HepG2 (cell line): ENCODE measurements at regions not wholly inside any gene's neighbourhood (a gene's known extent, or its start where the extent isn't known, plus 50 kb on each side); places are given as distances from the start of the nearest gene placed in this dataset.

Experiments used
- ATAC-seq: fragments of 200-7000 bp; cut with Tn5 transposase; 3 replicates; pipeline ENCODE4 v1.9.1; 2020; ENCODE audit warnings: mild to moderate bottlenecking, moderate library complexity
- BruUV-seq: library from RNA; stranded (reverse); fragments of 400-500 nt; replicated peaks from 2 replicates; lab custom pipeline; 2021; lab: Mats Ljungman, UMichigan
- CTCF ChIA-PET: fragments of 300-600 bp; formaldehyde crosslinking; extraction: SDS; loops from one replicate; lab custom pipeline; 2021; ENCODE audit warnings: low total read pairs, inconsistent platforms, low intra/inter-chr PET ratio; lab: Yijun Ruan, JAX
- POLR2A ChIA-PET: fragments of 350-600 bp; sonication (Branson Sonifier 250); formaldehyde crosslinking; loops from one replicate; lab custom pipeline; 2020; ENCODE audit warnings: antibody characterized with exemption, inconsistent platforms; lab: Yijun Ruan, JAX
- DNase-seq: peaks from one replicate; pipeline ENCODE4 v3.0.0-alpha.2; 2015; ENCODE audit warnings: low spot score
- FAIRE-seq: peaks from 3 replicates; lab custom pipeline; 2011; peaks lifted over from hg19 to GRCh38; lab: Jason Lieb, UNC
- H2AFZ ChIP-seq: one replicate; pipeline ENCODE4 v1.6.1; 2011; ENCODE audit warnings: low read length, inconsistent platforms
- H3K27ac ChIP-seq: fragments of 300-600 bp; 3 replicates; pipeline ENCODE4 v1.8.0; 2011; ENCODE audit warnings: mixed run types, mild to moderate bottlenecking, mixed read lengths, low read length, inconsistent platforms; ENCODE audit not compliant: insufficient read depth; ENCODE audit errors: extremely low read length
- H3K27me3 ChIP-seq, 2 experiments: fragments of 200-600 bp in 1 of 2; 2 replicates in 1 of 2; 3 replicates in 1 of 2; pipeline versions ENCODE4 v1.6.0 to v1.8.0; 2011; ENCODE audit warnings: low read length in 2 of 2, mild to moderate bottlenecking in 2 of 2, moderate library complexity in 2 of 2, inconsistent platforms in 1 of 2; ENCODE audit not compliant: insufficient read depth in 2 of 2, control insufficient read depth in 1 of 2
- H3K36me3 ChIP-seq, 2 experiments: fragments of 200-600 bp in 1 of 2; replicated peaks in 1 of 2; 2 replicates in 1 of 2; 3 replicates in 1 of 2; pipeline versions ENCODE4 v1.5.1 to v1.8.0; 2011; ENCODE audit warnings: low read length in 2 of 2, inconsistent platforms in 1 of 2; ENCODE audit not compliant: insufficient read depth in 2 of 2, control insufficient read depth in 1 of 2
- H3K4me1 ChIP-seq: 2 replicates; pipeline ENCODE4 v1.5.1; 2012; ENCODE audit warnings: low read length, inconsistent platforms; ENCODE audit not compliant: insufficient read depth
- H3K4me2 ChIP-seq: 2 replicates; pipeline ENCODE4 v1.6.0; 2011; ENCODE audit warnings: low read depth, low read length, inconsistent platforms
- H3K4me3 ChIP-seq, 3 experiments: fragments of 200-600 bp in 1 of 3; sonication (generic), shearing (Covaris generic) in 1 of 3; replicated peaks in 1 of 3; 2 replicates each; pipeline ENCODE4 v1.5.1; 2011 to 2016; ENCODE audit warnings: low read length in 3 of 3, inconsistent platforms in 2 of 3, low read depth in 2 of 3, mild to moderate bottlenecking in 2 of 3, control low read depth in 1 of 3, mixed read lengths in 1 of 3; ENCODE audit not compliant: insufficient read depth in 1 of 3
- H3K79me2 ChIP-seq: one replicate; pipeline ENCODE4 v1.6.1; 2011; ENCODE audit warnings: low read length, inconsistent platforms; ENCODE audit not compliant: insufficient read depth
- H3K9ac ChIP-seq: 2 replicates; pipeline ENCODE4 v1.6.0; 2011; ENCODE audit warnings: mild to moderate bottlenecking, low read depth, low read length, inconsistent platforms; ENCODE audit not compliant: insufficient read depth
- H3K9me3 ChIP-seq: 2 replicates; pipeline ENCODE4 v1.5.1; 2012; ENCODE audit warnings: mild to moderate bottlenecking, low read length
- H4K20me1 ChIP-seq: 2 replicates; pipeline ENCODE4 v1.6.0; 2011; ENCODE audit warnings: inconsistent platforms, mild to moderate bottlenecking, low read length, moderate library complexity; ENCODE audit not compliant: insufficient read depth
- ARNT2 ChIP-seq: sonication (generic); formaldehyde crosslinking; IDR thresholded peaks from 2 replicates; pipeline ENCODE4 v1.8.0; 2022; ENCODE audit warnings: mild to moderate bottlenecking, low read depth, missing genetic modification reagents, moderate library complexity
- DRAP1 ChIP-seq: IDR thresholded peaks from 2 replicates; pipeline ENCODE4 v1.6.1; 2016; ENCODE audit warnings: missing genetic modification reagents, missing compliant biosample characterization
- FOXJ3 ChIP-seq: sonication (generic); formaldehyde crosslinking; IDR thresholded peaks from 2 replicates; pipeline ENCODE4 v1.4.0; 2020; ENCODE audit warnings: missing genetic modification reagents, mild to moderate bottlenecking, borderline replicate concordance
- HNRNPUL1 ChIP-seq: fragments of 200-400 bp; formaldehyde crosslinking; IDR thresholded peaks from 2 replicates; pipeline ENCODE4 v1.6.1; 2017; ENCODE audit warnings: low read depth, mild to moderate bottlenecking, low read length, moderate library complexity
- MTERF4 ChIP-seq: sonication (generic); formaldehyde crosslinking; IDR thresholded peaks from 2 replicates; pipeline ENCODE4 v1.8.0; 2023; ENCODE audit warnings: mild to moderate bottlenecking, missing genetic modification reagents
- NCOA5 ChIP-seq: sonication (generic); formaldehyde crosslinking; IDR thresholded peaks from 2 replicates; pipeline ENCODE4 v1.4.0; 2020; ENCODE audit warnings: missing genetic modification reagents
- NFRKB ChIP-seq: fragments of 450-650 bp; IDR thresholded peaks from 2 replicates; pipeline ENCODE4 v1.6.1; 2017
- PATZ1 ChIP-seq: sonication (generic); formaldehyde crosslinking; IDR thresholded peaks from 2 replicates; pipeline ENCODE4 v1.4.0; 2020; ENCODE audit warnings: missing genetic modification reagents
- POLR2A ChIP-seq, 2 experiments: IDR thresholded peaks; 2 replicates each; pipeline ENCODE4 v1.6.1; 2011; ENCODE audit warnings: low read depth in 2 of 2, low read length in 2 of 2, mild to moderate bottlenecking in 1 of 2, moderate library complexity in 1 of 2; ENCODE audit not compliant: insufficient read depth in 1 of 2
- RELA ChIP-seq: sonication (generic); formaldehyde crosslinking; IDR thresholded peaks from 2 replicates; pipeline ENCODE4 v1.4.0; 2020; ENCODE audit warnings: missing genetic modification reagents
- ZNF567 ChIP-seq: sonication (generic); formaldehyde crosslinking; IDR thresholded peaks from 2 replicates; pipeline ENCODE4 v1.8.1; 2023; ENCODE audit warnings: mild to moderate bottlenecking, missing genetic modification reagents, borderline replicate concordance
- WGBS: methylation state at CpG from one replicate; pipeline ENCODE4 v1.1.6; 2017; ENCODE audit warnings: low lambda C conversion rate; 5-methylcytosine and 5-hydroxymethylcytosine counted together
- in situ Hi-C: cut with HindIII; loops from 2 replicates; pipeline ENCODE4 v1.10.0; 2017; ENCODE audit warnings: low pct_unique_long_range_greater_than_20kb; ENCODE audit not compliant: extremely low pct_ligation_motif_present
- intact Hi-C: fragments of 100-400 bp; cut with micrococcal nuclease; formaldehyde crosslinking; loops from one replicate; pipeline ENCODE4 v1.10.0; 2022; ENCODE audit not compliant: unreplicated experiment

GRCh38 chr21:18772404-18772803 lies 368.8 kb upstream of the TMPRSS15 start:
- H2AFZ ChIP-seq = no peak overlapping the region
- H3K9ac ChIP-seq = no peak overlapping the region
- DNase-seq (no peak), ATAC-seq (no peak), FAIRE-seq (no peak)
- TF ChIP-seq MTERF4 (CRISPR knock-in tag) (no peak), FOXJ3 (CRISPR knock-in tag) (no peak), NCOA5 (CRISPR knock-in tag) (no peak), ARNT2 (CRISPR knock-in tag) (no peak), ZNF567 (CRISPR knock-in tag) (no peak), DRAP1 (no peak), NFRKB (no peak), RELA (CRISPR knock-in tag) (no peak), HNRNPUL1 (no peak), PATZ1 (CRISPR knock-in tag) (no peak), POLR2A (IDR thresholded peaks at IDR 0.05; ENCODE audit: insufficient read depth in 1 of 2, low read depth in 2 of 2, low read length in 2 of 2) (no peak)
- no peaks in the 10 kb centered on the region for H4K20me1 ChIP-seq
- WGBS = 0% methylated on average over 2 of the region's 2 CpGs
- H3K4me1 ChIP-seq = no peaks in the 10 kb centered on the region
- in situ Hi-C loops = no loop called here
- H3K79me2 ChIP-seq = no peaks in the 10 kb centered on the region
- CTCF ChIA-PET = no interaction called here
- intact Hi-C loops = no loop called here
- no peaks in the 10 kb centered on the region for H3K27me3 ChIP-seq
- no peaks in the 10 kb centered on the region for H3K36me3 ChIP-seq
- H3K27ac ChIP-seq = no peak overlapping the region
- BruUV-seq = no TSS peak
- peaks cover 85% of the 10 kb centered on the region for H3K9me3 ChIP-seq
- no peak overlapping the region for H3K4me3 ChIP-seq
- H3K4me2 ChIP-seq = no peak overlapping the region
- POLR2A ChIA-PET = no interaction called here
